ENCODE measurements at regions not wholly inside any gene's neighbourhood (a gene's known extent, or its start where the extent isn't known, plus 50 kb on each side); places are given as distances from the start of the nearest gene placed in this dataset.

- POLR2A ChIA-PET = no interaction called here
- Histone ChIP-seq H3K9me3 (no peaks in the 10 kb centered on the region), H3K27me3 (ENCODE audit: insufficient read depth) (no peaks in the 10 kb centered on the region)
Measured at GRCh38 chr6:5906842-5907241, 99.9 kb downstream of the NRN1 start.

More at GRCh38 chr6:5906842-5907241, 99.9 kb downstream of the NRN1 start:
- Histone ChIP-seq H3F3A (replicated peaks; ENCODE audit: insufficient read depth) (no peaks in the 10 kb centered on the region), H3K9me2 (no peaks in the 10 kb centered on the region), H3K4me2 (no peak overlapping the region), H2AFZ (ENCODE audit: low read depth) (no peak overlapping the region), H3K9ac (no peak overlapping the region), H3K36me3 (replicated peaks in 1 of 2; ENCODE audit: control insufficient read depth in 1 of 2, insufficient read depth in 2 of 2, low read length in 1 of 2) (no peaks in the 10 kb centered on the region), H3K4me1 (ENCODE audit: control insufficient read depth in 1 of 2, insufficient read depth in 2 of 2, low read depth in 1 of 2, low read length in 1 of 2) (peaks cover 0 to 7% of the 10 kb centered on the region in 2 experiments; a peak in 1 of 4 replicates), H3K27ac (ENCODE audit: low read depth in 2 of 2, low read length in 1 of 2) (no peak overlapping the region), H3K4me3 (ENCODE audit: low read depth in 2 of 2, low read length in 1 of 2) (no peak overlapping the region), H3K79me2 (ENCODE audit: insufficient read depth) (no peaks in the 10 kb centered on the region), H4K20me1 (ENCODE audit: insufficient read depth) (no peaks in the 10 kb centered on the region)
- no peak for DNase-seq
- no peak for TF ChIP-seq JUND (IDR thresholded peaks at IDR 0.05)
- no peak for TF ChIP-seq POLR2AphosphoS5 (IDR thresholded peaks at IDR 0.05; ENCODE audit: low read depth, low read length)
- TF ChIP-seq CHD2 (IDR thresholded peaks at IDR 0.05; ENCODE audit: low read length, partially characterized antibody) = no peak
- no peak for TF ChIP-seq ELF1 (IDR thresholded peaks at IDR 0.05)
- TF ChIP-seq REST (IDR thresholded peaks at IDR 0.05; ENCODE audit: low read depth, low read length) = no peak
- no peak for TF ChIP-seq NFIC (IDR thresholded peaks at IDR 0.05; ENCODE audit: borderline replicate concordance)
- TF ChIP-seq RCOR1 (IDR thresholded peaks at IDR 0.05; ENCODE audit: low read length) = no peak
- TF ChIP-seq CTCF (IDR thresholded peaks at IDR 0.05) = no peak
- no peak for TF ChIP-seq EZH2phosphoT487 (IDR thresholded peaks at IDR 0.05; ENCODE audit: borderline replicate concordance, low read depth)
- no peak for TF ChIP-seq IRF3 (IDR thresholded peaks at IDR 0.05; ENCODE audit: low read depth, low read length)
- TF ChIP-seq SMC3 (IDR thresholded peaks at IDR 0.05; ENCODE audit: low read depth, low read length) = no peak
- TF ChIP-seq MEF2A (IDR thresholded peaks at IDR 0.05; ENCODE audit: borderline replicate concordance, low read depth) = no peak
- no peak for TF ChIP-seq SIN3A (IDR thresholded peaks at IDR 0.05; ENCODE audit: borderline replicate concordance, low read depth, low read length)
- TF ChIP-seq GATA2 (CRISPR knock-in tag; IDR thresholded peaks at IDR 0.05) = no peak
- no peak for TF ChIP-seq MAX (IDR thresholded peaks at IDR 0.05; ENCODE audit: low read depth)
- TF ChIP-seq RAD21 (IDR thresholded peaks at IDR 0.05; ENCODE audit: low read length) = no peak
- no peak for TF ChIP-seq EP300 (IDR thresholded peaks at IDR 0.05; ENCODE audit: borderline replicate concordance in 1 of 2, low read depth in 1 of 2, low read length in 1 of 2)
- TF ChIP-seq RXRA (IDR thresholded peaks at IDR 0.05; ENCODE audit: borderline replicate concordance, low read depth) = no peak
- 32% methylated on average over 1 of the region's 1 CpG for WGBS (ENCODE audit: low lambda C conversion rate)
- CTCF ChIA-PET = no interaction called here

Data from SK-N-SH (cell line).